Suprapubic skin (tissue), 3 donors: ENCODE measurements at regions not wholly inside any gene's neighbourhood (a gene's known extent, or its start where the extent isn't known, plus 50 kb on each side); places are given as distances from the start of the nearest gene placed in this dataset.

Source experiments
- CTCF ChIP-seq, 2 donors: fragments of 200-600 bp in 1 of 2; fragments of 450-650 bp in 1 of 2; sonication (generic) in 1 of 2; IDR thresholded peaks; one replicate each; pipeline ENCODE4 v1.5.1; 2016 to 2019; ENCODE audit warnings: antibody characterized with exemption in 2 of 2, mild to moderate bottlenecking in 1 of 2, moderate library complexity in 1 of 2
- POLR2A ChIP-seq, 2 donors: fragments of 450-650 bp; IDR thresholded peaks; one replicate each; pipeline ENCODE4 v1.6.1; 2017; ENCODE audit warnings: antibody characterized with exemption in 2 of 2, mild to moderate bottlenecking in 2 of 2, moderate library complexity in 2 of 2

- no peak for TF ChIP-seq CTCF (IDR thresholded peaks at IDR 0.05)
- TF ChIP-seq POLR2A (IDR thresholded peaks at IDR 0.05), result no peak
Measured at GRCh38 chrX:13130816-13131215, 86.4 kb upstream of the FAM9C start.
